Peyer's patch (tissue), 4 donors: ENCODE measurements at regions not wholly inside any gene's neighbourhood (a gene's known extent, or its start where the extent isn't known, plus 50 kb on each side); places are given as distances from the start of the nearest gene placed in this dataset.
"Not testable (repeated sequence)": the region's sequence is repeated elsewhere in the genome, so short reads cannot be mapped to it uniquely, and the experiment has no call there.

Experiments
- DNase-seq, 3 donors: peaks; one replicate each; pipeline ENCODE4 v3.0.0-alpha.2; 2017 to 2019
- H3K27ac ChIP-seq, 4 donors: fragments of 200-600 bp; sonication (generic); one replicate each; pipeline ENCODE4 v1.5.1; 2016 to 2019
- H3K27me3 ChIP-seq, 2 donors: fragments of 200-600 bp; sonication (generic); one replicate each; pipeline ENCODE4 v1.5.1; 2019
- H3K36me3 ChIP-seq, 3 donors: fragments of 200-600 bp; sonication (generic); one replicate each; pipeline ENCODE4 v1.5.1; 2016 to 2019
- H3K4me1 ChIP-seq, 4 donors: fragments of 200-600 bp; sonication (generic); one replicate each; pipeline ENCODE4 v1.5.1; 2016 to 2019
- H3K4me3 ChIP-seq, 4 donors: fragments of 200-600 bp; sonication (generic); 1 replicate in 3 of 4; 2 replicates in 1 of 4; pipeline ENCODE4 v1.5.1; 2016 to 2019; ENCODE audit warnings: mild to moderate bottlenecking in 1 of 4
- H3K9me3 ChIP-seq, 4 donors: fragments of 200-600 bp; sonication (generic); one replicate each; pipeline ENCODE4 v1.5.1; 2016 to 2019; ENCODE audit warnings: mild to moderate bottlenecking in 1 of 4
- POLR2A ChIP-seq, 2 donors: fragments of 450-650 bp; IDR thresholded peaks; one replicate each; pipeline ENCODE4 v1.5.1; 2017; ENCODE audit warnings: antibody characterized with exemption in 2 of 2, mild to moderate bottlenecking in 2 of 2, moderate library complexity in 2 of 2
- TF ChIP-seq, protein P1 (sequence below), 6 experiments: fragments of 450-650 bp in 4 of 6; fragments of 200-600 bp in 2 of 6; sonication (generic) in 1 of 6; IDR thresholded peaks; one replicate each; pipeline ENCODE4 v1.5.1; 2017 to 2019; ENCODE audit warnings: antibody characterized with exemption in 6 of 6, mild to moderate bottlenecking in 3 of 6, moderate library complexity in 1 of 6

GRCh38 chr18:8522756-8523155 lies 86.5 kb upstream of the RAB12 start:
- TF ChIP-seq POLR2A (IDR thresholded peaks at IDR 0.05): no peak
- TF ChIP-seq, protein P1, sequence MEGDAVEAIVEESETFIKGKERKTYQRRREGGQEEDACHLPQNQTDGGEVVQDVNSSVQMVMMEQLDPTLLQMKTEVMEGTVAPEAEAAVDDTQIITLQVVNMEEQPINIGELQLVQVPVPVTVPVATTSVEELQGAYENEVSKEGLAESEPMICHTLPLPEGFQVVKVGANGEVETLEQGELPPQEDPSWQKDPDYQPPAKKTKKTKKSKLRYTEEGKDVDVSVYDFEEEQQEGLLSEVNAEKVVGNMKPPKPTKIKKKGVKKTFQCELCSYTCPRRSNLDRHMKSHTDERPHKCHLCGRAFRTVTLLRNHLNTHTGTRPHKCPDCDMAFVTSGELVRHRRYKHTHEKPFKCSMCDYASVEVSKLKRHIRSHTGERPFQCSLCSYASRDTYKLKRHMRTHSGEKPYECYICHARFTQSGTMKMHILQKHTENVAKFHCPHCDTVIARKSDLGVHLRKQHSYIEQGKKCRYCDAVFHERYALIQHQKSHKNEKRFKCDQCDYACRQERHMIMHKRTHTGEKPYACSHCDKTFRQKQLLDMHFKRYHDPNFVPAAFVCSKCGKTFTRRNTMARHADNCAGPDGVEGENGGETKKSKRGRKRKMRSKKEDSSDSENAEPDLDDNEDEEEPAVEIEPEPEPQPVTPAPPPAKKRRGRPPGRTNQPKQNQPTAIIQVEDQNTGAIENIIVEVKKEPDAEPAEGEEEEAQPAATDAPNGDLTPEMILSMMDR (IDR thresholded peaks at IDR 0.05): no peak
- DNase-seq: no peak

DNA sequence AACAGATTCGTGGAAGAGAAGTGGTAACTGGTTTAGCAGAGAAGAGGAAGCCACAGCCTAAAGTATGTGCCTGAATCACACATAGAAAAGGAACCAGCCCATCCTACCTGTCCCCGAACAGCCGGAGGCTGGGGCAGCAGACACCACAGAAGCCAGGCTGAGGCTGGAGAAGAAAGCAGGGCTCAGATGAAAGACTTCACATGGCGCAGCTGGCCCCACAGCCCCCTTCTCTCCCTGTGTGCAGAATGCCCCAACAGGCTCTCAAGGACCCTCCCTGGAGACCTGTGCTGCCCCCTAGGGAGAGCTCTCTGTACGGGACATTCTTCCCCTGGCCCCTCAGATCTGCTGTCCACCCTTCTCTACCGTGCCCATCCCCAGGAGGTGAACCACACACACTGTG lies 83.5 kb upstream of the RAB12 start:
- TF ChIP-seq, protein P1 (IDR thresholded peaks at IDR 0.05): no peak
- no peak for TF ChIP-seq POLR2A (IDR thresholded peaks at IDR 0.05)
- H3K27ac ChIP-seq: no peak overlapping the region
- no peaks in the 10 kb centered on the region for H3K27me3 ChIP-seq
- no peak overlapping the region for H3K4me3 ChIP-seq
- H3K9me3 ChIP-seq: peaks cover 0 to 2% (median 0%) of the 10 kb centered on the region in 4 donors
- DNase-seq: no peak
- no peaks in the 10 kb centered on the region for H3K36me3 ChIP-seq
- H3K4me1 ChIP-seq: no peaks in the 10 kb centered on the region

More at GRCh38 chr18:8522756-8523155, 86.5 kb upstream of the RAB12 start:
- no peak overlapping the region for H3K4me3 ChIP-seq
- no peaks in the 10 kb centered on the region for H3K36me3 ChIP-seq
- H3K27ac ChIP-seq: no peak overlapping the region
- no peaks in the 10 kb centered on the region for H3K9me3 ChIP-seq
- no peaks in the 10 kb centered on the region for H3K4me1 ChIP-seq
- no peaks in the 10 kb centered on the region for H3K27me3 ChIP-seq

- H3K27me3 ChIP-seq: no peaks in the 10 kb centered on the region
- TF ChIP-seq, protein P1 (IDR thresholded peaks at IDR 0.05): no peak
- TF ChIP-seq POLR2A (IDR thresholded peaks at IDR 0.05): no peak
- no peak for DNase-seq
These were observed 82.9 kb upstream of the RAB12 start for GRCh38 chr18:8526332-8526731.

DNA sequence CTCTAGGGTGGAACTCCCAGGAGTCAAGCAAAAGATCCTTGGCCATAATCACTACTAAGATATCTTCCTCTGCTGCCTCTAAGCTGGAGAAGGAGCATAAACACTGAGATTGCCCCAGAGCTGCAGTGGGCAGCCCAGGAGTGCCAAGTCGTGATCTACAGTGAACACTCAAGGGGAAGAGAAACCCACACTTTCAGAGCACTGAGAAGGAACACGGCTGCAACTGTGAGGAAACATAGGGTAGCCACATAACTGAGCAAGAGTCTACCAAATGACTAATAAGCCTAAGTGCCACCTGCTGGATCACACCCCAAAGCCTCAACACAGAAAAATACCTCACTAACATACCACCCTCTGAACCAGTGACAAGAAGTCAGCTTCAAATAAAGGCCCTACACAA lies 79.6 kb upstream of the RAB12 start:
- no peak overlapping the region for H3K4me3 ChIP-seq
- DNase-seq: no peak
- TF ChIP-seq POLR2A (IDR thresholded peaks at IDR 0.05): no peak
- TF ChIP-seq, protein P1 (IDR thresholded peaks at IDR 0.05): no peak
- H3K27me3 ChIP-seq: no peaks in the 10 kb centered on the region
- H3K27ac ChIP-seq: no peak overlapping the region
- no peaks in the 10 kb centered on the region for H3K4me1 ChIP-seq
- H3K36me3 ChIP-seq: no peaks in the 10 kb centered on the region
- peaks cover 0 to 16% (median 0%) of the 10 kb centered on the region in 4 donors for H3K9me3 ChIP-seq

More at GRCh38 chr18:8526332-8526731, 82.9 kb upstream of the RAB12 start:
- peaks cover 0 to 6% (median 0%) of the 10 kb centered on the region in 4 donors for H3K9me3 ChIP-seq
- no peaks in the 10 kb centered on the region for H3K36me3 ChIP-seq
- H3K4me3 ChIP-seq: no peak overlapping the region
- no peaks in the 10 kb centered on the region for H3K4me1 ChIP-seq
- H3K27ac ChIP-seq: no peak overlapping the region

- DNase-seq, H3K27ac ChIP-seq, H3K36me3 ChIP-seq, H3K4me1 ChIP-seq, H3K27me3 ChIP-seq, H3K4me3 ChIP-seq: not testable (repeated sequence)
- peaks cover 0 to 16% (median 0%) of the 10 kb centered on the region in 4 donors for H3K9me3 ChIP-seq
These were observed 78.2 kb upstream of the RAB12 start for GRCh38 chr18:8531084-8531483.

DNA sequence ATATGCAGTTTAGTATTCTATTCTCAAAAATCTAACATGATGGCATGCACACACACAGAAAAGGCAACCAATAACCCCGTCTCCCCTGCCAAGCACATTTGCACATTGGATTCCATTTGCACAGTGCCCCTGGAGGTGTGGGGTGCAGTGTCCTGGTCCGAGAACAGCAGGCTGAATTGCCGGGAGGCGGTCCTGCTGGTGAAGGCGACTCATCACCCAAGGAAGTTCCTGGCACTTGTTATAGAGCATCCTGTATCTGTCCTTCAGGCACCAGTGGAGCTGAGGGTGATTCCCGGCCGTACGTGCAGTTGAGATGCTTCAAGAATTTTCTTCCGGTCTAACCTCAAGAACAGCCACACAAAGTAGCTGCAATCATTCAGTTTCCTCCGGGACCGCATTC lies 73.0 kb upstream of the RAB12 start:
- no peak overlapping the region for H3K4me3 ChIP-seq
- no peaks in the 10 kb centered on the region for H3K4me1 ChIP-seq
- TF ChIP-seq POLR2A (IDR thresholded peaks at IDR 0.05): no peak
- TF ChIP-seq, protein P1 (IDR thresholded peaks at IDR 0.05): no peak
- peaks cover 0 to 10% (median 0%) of the 10 kb centered on the region in 4 donors for H3K9me3 ChIP-seq
- no peak for DNase-seq
- no peak overlapping the region for H3K27ac ChIP-seq
- no peaks in the 10 kb centered on the region for H3K36me3 ChIP-seq
- H3K27me3 ChIP-seq: no peaks in the 10 kb centered on the region
